Prostate gland (tissue), 2 donors: ENCODE measurements at regions not wholly inside any gene's neighbourhood (a gene's known extent, or its start where the extent isn't known, plus 50 kb on each side); places are given as distances from the start of the nearest gene placed in this dataset.

ENCODE experiments used
- POLR2A ChIP-seq: fragments of 450-650 bp; IDR thresholded peaks from one replicate; pipeline ENCODE4 v1.6.1; 2016; ENCODE audit warnings: antibody characterized with exemption, mild to moderate bottlenecking
- POLR2AphosphoS5 ChIP-seq: sonication (generic); formaldehyde crosslinking; IDR thresholded peaks from one replicate; pipeline ENCODE4 v1.6.1; 2017; ENCODE audit warnings: antibody characterized with exemption
- TF ChIP-seq, protein P1 (sequence below), 4 experiments: fragments of 200-600 bp in 2 of 4; fragments of 450-650 bp in 2 of 4; sonication (generic) in 2 of 4; IDR thresholded peaks; 1 replicate in 3 of 4; 2 replicates in 1 of 4; pipeline ENCODE4 v1.5.1; 2016 to 2019; ENCODE audit warnings: antibody characterized with exemption in 4 of 4, mild to moderate bottlenecking in 2 of 4, moderate library complexity in 2 of 4

DNA sequence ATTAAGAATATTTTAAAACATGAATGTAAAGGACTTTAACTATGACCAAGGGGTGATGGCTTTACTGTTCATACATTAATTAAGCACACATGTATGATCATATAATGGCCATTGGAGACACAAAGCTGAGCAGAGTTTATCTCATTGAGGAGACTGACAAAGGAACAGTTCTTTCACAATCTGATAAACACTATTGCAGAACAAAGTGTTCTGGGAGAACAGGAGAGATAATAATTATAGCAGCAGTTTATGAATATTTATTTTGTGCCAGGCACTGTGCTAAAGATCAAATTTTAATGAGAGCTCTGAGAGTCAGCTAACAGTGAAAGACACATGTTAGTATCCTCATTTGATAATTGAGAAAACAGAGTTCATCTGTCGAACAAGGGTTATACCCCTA lies 242.4 kb upstream of the NR3C2 start:
- TF ChIP-seq, protein P1, sequence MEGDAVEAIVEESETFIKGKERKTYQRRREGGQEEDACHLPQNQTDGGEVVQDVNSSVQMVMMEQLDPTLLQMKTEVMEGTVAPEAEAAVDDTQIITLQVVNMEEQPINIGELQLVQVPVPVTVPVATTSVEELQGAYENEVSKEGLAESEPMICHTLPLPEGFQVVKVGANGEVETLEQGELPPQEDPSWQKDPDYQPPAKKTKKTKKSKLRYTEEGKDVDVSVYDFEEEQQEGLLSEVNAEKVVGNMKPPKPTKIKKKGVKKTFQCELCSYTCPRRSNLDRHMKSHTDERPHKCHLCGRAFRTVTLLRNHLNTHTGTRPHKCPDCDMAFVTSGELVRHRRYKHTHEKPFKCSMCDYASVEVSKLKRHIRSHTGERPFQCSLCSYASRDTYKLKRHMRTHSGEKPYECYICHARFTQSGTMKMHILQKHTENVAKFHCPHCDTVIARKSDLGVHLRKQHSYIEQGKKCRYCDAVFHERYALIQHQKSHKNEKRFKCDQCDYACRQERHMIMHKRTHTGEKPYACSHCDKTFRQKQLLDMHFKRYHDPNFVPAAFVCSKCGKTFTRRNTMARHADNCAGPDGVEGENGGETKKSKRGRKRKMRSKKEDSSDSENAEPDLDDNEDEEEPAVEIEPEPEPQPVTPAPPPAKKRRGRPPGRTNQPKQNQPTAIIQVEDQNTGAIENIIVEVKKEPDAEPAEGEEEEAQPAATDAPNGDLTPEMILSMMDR (IDR thresholded peaks at IDR 0.05): no peak
- TF ChIP-seq POLR2A: no peak
- peak; percentile 46 for TF ChIP-seq POLR2AphosphoS5
